ENCODE measurements at regions not wholly inside any gene's neighbourhood (a gene's known extent, or its start where the extent isn't known, plus 50 kb on each side); places are given as distances from the start of the nearest gene placed in this dataset.

DNA sequence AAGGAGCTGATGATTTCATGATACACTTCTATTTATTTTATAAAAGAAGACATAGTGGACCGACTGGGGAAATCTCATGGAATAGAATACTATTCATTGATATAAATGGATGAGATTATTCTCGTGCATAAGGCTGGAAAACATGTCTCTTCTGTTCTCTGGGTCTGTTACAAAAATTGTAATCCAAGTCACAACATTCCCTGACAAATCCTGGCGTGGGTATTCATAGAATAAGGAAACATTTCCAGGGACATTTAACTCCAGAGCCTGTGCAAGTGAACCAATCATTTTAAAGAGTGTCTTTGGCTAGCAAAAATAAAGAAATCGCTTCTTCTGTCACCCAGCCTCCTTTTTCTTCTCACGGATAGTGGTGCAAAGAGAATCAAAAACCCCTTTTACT lies 1148.5 kb upstream of the AUTS2 start:
- no peaks in the 10 kb centered on the region for H3K27me3 ChIP-seq (ENCODE audit: insufficient read depth, low read length)
- H3K4me1 ChIP-seq (ENCODE audit: insufficient read depth, low read length): no peaks in the 10 kb centered on the region
- no peaks in the 10 kb centered on the region for H3K36me3 ChIP-seq (ENCODE audit: insufficient read depth, low read length)
- H3K27ac ChIP-seq (ENCODE audit: low read depth, low read length): no peak overlapping the region
- no peak overlapping the region for H3K4me2 ChIP-seq (ENCODE audit: insufficient read depth, low read length)
- no peak overlapping the region for H3K4me3 ChIP-seq (ENCODE audit: insufficient read depth, low read length)
- no peaks in the 10 kb centered on the region for H3K79me2 ChIP-seq (ENCODE audit: insufficient read depth, low read length)
- TF ChIP-seq, protein P1, sequence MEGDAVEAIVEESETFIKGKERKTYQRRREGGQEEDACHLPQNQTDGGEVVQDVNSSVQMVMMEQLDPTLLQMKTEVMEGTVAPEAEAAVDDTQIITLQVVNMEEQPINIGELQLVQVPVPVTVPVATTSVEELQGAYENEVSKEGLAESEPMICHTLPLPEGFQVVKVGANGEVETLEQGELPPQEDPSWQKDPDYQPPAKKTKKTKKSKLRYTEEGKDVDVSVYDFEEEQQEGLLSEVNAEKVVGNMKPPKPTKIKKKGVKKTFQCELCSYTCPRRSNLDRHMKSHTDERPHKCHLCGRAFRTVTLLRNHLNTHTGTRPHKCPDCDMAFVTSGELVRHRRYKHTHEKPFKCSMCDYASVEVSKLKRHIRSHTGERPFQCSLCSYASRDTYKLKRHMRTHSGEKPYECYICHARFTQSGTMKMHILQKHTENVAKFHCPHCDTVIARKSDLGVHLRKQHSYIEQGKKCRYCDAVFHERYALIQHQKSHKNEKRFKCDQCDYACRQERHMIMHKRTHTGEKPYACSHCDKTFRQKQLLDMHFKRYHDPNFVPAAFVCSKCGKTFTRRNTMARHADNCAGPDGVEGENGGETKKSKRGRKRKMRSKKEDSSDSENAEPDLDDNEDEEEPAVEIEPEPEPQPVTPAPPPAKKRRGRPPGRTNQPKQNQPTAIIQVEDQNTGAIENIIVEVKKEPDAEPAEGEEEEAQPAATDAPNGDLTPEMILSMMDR (IDR thresholded peaks at IDR 0.05; ENCODE audit: extremely low read depth, low read depth, low read length): no peak
- no peak overlapping the region for H2AFZ ChIP-seq (ENCODE audit: low read length)
- no peak for DNase-seq (ENCODE audit: insufficient read length, low spot score, missing footprints)
- no peaks in the 10 kb centered on the region for H3K9me3 ChIP-seq (ENCODE audit: low read depth, low read length)
- no peaks in the 10 kb centered on the region for H4K20me1 ChIP-seq (ENCODE audit: insufficient read depth, low read length)

DNA sequence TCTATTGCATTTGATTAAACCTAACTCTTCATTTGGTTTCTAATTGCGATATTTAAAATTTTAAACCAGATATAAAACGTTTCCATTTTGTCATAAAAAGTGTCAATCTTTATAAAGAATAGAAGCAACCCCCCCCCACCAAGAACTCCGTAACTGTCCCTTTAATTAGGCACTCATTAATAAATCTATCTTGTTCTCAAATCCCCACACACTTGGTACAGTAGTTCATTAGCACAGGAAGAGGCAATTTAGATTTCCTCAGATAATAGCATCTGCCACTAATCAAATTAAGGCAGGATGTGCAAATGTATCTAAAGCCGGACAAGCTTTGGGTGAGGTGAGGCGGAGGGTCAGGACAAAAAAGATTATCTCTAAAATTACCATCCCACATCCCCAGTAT lies 1143.3 kb upstream of the AUTS2 start:
- no peaks in the 10 kb centered on the region for H3K4me1 ChIP-seq (ENCODE audit: insufficient read depth, low read length)
- no peak overlapping the region for H2AFZ ChIP-seq (ENCODE audit: low read length)
- H4K20me1 ChIP-seq (ENCODE audit: insufficient read depth, low read length): no peaks in the 10 kb centered on the region
- TF ChIP-seq, protein P1 (IDR thresholded peaks at IDR 0.05; ENCODE audit: extremely low read depth, low read depth, low read length): no peak
- no peak overlapping the region for H3K27ac ChIP-seq (ENCODE audit: low read depth, low read length)
- H3K9me3 ChIP-seq (ENCODE audit: low read depth, low read length): no peaks in the 10 kb centered on the region
- H3K4me3 ChIP-seq (ENCODE audit: insufficient read depth, low read length): no peak overlapping the region
- H3K4me2 ChIP-seq (ENCODE audit: insufficient read depth, low read length): no peak overlapping the region
- DNase-seq (ENCODE audit: insufficient read length, low spot score, missing footprints): no peak
- H3K27me3 ChIP-seq (ENCODE audit: insufficient read depth, low read length): no peaks in the 10 kb centered on the region
- no peaks in the 10 kb centered on the region for H3K36me3 ChIP-seq (ENCODE audit: insufficient read depth, low read length)
- H3K79me2 ChIP-seq (ENCODE audit: insufficient read depth, low read length): no peaks in the 10 kb centered on the region

DNA sequence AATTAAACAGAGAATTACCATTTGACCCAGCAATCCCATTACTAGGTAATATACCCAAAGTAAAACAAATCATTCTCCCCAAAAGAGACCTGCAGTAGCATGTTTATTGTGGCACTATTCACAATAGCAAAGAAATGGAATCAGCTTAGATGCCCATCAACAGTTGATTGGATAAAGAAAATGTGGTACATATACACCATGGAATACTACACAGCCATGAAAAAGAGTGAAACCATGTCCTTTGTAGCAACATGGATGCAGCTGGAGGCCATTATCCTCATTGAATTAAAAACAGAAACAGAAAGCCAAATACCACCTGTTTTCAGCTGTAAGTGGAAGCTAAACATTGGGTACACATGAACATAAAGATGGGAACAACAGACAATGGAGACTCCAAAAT lies 1141.8 kb upstream of the AUTS2 start:
- H3K36me3 ChIP-seq (ENCODE audit: insufficient read depth, low read length): no peaks in the 10 kb centered on the region
- no peaks in the 10 kb centered on the region for H4K20me1 ChIP-seq (ENCODE audit: insufficient read depth, low read length)
- TF ChIP-seq, protein P1 (IDR thresholded peaks at IDR 0.05; ENCODE audit: extremely low read depth, low read depth, low read length): no peak
- no peaks in the 10 kb centered on the region for H3K9me3 ChIP-seq (ENCODE audit: low read depth, low read length)
- H3K4me2 ChIP-seq (ENCODE audit: insufficient read depth, low read length): no peak overlapping the region
- no peak for DNase-seq (ENCODE audit: insufficient read length, low spot score, missing footprints)
- H3K27me3 ChIP-seq (ENCODE audit: insufficient read depth, low read length): no peaks in the 10 kb centered on the region
- H3K79me2 ChIP-seq (ENCODE audit: insufficient read depth, low read length): no peaks in the 10 kb centered on the region
- peaks cover 5% of the 10 kb centered on the region for H3K4me1 ChIP-seq (ENCODE audit: insufficient read depth, low read length)
- no peak overlapping the region for H3K4me3 ChIP-seq (ENCODE audit: insufficient read depth, low read length)
- no peak overlapping the region for H3K27ac ChIP-seq (ENCODE audit: low read depth, low read length)
- H2AFZ ChIP-seq (ENCODE audit: low read length): no peak overlapping the region

DNA sequence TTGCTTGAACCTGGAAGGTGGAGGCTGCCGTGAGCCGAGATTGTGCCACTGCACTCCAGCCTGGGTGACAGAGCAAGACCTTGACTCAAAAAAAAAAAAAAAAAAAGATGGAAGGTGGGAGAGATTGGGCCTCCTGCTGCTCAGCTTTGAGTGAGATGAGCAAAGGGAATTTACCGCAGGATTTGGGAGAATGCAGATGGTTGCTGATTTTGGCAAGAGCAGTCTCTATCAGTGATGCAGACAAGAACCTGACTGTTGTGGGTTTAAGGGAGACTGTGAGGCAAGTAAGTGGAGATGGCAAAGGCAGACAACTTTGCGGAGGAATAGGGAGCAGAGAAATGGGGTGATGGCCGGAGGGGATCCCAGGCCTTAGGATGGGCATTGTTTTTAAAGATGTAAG lies 1140.8 kb upstream of the AUTS2 start:
- TF ChIP-seq, protein P1 (IDR thresholded peaks at IDR 0.05; ENCODE audit: extremely low read depth, low read depth, low read length): no peak
- Histone ChIP-seq H3K36me3 (ENCODE audit: insufficient read depth, low read length) (no peaks in the 10 kb centered on the region), H3K27me3 (ENCODE audit: insufficient read depth, low read length) (no peaks in the 10 kb centered on the region), H2AFZ (ENCODE audit: low read length) (no peak overlapping the region), H3K4me3 (ENCODE audit: insufficient read depth, low read length) (no peak overlapping the region), H3K79me2 (ENCODE audit: insufficient read depth, low read length) (no peaks in the 10 kb centered on the region), H3K9me3 (ENCODE audit: low read depth, low read length) (no peaks in the 10 kb centered on the region), H4K20me1 (ENCODE audit: insufficient read depth, low read length) (no peaks in the 10 kb centered on the region), H3K4me2 (ENCODE audit: insufficient read depth, low read length) (no peak overlapping the region), H3K4me1 (ENCODE audit: insufficient read depth, low read length) (peaks cover 9% of the 10 kb centered on the region), H3K27ac (ENCODE audit: low read depth, low read length) (no peak overlapping the region)
- DNase-seq (ENCODE audit: insufficient read length, low spot score, missing footprints): no peak

All from osteoblast (primary cell).